Muscle of arm (tissue), 1 donor: ENCODE measurements at regions not wholly inside any gene's neighbourhood (a gene's known extent, or its start where the extent isn't known, plus 50 kb on each side); places are given as distances from the start of the nearest gene placed in this dataset.
"Not testable (repeated sequence)": the region's sequence is repeated elsewhere in the genome, so short reads cannot be mapped to it uniquely, and the experiment has no call there.

Experiments
- DNase-seq: peaks from one replicate; pipeline ENCODE4 v3.0.0-alpha.2; 2013

DNA sequence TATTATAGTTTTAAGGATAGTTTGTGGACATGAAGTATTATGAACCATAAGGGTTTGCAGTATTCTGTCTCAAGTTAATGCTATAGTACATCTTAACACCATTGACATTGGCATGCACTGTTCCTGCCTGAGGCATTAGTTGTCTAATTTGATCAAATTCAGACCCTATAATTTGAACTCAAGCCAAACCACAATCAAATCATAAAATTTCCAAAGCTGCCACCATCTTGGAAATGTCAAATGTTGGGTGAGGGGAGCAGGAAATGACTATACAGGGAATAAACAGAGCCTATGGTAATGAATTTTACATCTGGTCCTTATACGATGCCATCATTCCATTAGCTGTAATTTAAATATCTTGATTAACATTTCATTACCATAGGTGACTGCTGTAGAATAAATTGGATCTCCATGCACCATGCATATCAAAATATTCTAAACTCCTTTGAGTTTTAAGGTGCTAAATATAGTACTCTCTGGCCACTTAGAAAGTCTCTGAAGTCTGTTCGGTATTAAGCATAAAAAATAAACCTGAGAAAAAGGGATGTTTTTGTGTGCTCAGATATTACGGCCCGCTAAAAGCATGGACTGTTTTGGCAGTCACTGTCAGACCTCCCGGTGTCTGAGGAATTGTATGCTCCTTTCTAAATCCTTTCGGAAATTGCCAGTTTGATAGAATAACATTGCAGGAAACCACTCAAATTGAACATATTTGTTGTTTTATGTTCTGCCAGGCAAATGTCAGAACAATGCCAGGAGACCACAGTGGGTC, 257.7 kb downstream of the SPRY2 start:
- DNase-seq, result peak; percentile 45

DNA sequence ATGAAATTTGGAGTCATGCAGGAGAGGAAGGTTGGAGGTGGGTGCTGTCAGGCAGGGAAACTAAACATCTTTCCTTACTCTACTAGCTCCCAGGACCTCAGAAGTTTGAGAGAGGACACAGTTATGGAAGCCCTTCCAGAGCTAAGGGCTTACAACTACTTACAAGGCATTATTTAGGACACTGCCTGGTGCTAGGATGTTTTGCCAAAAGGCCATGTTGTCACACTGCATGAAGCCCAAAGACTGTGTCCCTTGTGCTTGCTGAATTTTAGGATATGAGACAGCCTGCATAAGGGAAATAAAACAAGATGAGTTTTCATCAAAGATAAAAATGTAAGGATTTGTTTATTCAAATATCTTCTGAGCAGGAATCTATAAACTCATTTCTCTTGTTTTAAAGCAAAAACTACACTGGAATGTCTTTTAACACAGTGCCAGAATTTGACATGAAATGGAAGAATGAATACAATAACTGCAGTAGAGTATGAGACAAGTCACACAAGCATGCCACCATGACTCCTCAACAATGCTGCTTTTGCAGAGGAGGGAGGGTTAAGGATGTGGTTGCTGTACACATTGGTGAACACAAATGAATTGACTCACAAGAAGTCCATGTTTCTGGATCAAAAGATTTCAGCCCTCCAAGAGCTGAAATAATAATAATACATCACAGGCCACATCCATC, 258.4 kb downstream of the SPRY2 start:
- DNase-seq, result no peak

DNA sequence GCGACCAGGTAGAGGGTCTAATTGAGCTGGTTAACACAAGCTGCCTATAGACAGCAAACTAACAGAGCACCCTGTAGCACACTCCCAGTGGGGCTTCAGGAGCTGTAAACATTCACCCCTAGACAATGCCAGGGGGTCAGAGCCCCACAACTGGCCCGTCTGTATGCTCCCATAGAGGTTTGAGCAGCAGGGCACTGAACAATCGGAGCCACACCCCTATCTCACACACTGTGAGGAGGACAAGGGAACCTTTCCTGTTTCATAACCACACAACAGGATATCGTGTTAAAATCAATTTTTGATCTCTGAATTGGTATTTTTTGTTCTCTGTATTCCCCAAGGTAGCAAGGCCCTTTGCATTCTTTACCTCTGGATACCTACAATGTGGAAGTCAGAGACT, 266.1 kb downstream of the SPRY2 start:
- no peak for DNase-seq

DNA sequence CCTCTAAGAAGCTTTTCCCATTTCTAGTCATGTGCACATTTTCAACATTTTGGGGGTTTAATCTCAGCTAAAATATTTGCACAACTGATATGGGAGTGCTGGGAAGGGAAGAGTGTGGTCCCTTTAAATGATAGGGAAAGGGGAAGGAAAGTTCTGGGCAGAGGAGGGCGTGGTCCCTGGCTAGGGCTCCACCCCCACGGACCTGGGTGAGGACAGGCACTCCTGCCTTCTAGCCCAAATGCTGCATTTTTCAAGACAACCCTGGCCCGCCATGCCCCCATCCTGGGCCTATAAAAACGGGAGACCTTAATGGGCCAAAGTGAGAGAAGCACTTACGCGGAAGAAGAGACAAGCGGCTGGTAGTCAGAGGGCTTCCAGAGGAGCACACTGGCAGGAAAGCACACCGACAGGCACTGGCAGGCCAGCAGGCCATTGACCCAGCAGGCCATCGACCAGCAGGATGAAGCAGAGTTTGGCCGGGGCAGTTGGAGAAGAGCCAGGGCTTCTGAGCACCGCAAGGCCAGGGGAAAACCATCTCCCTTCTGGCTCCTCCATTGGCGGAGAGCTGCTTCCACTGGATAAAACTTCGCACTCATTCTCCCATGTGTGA, 266.7 kb downstream of the SPRY2 start:
- DNase-seq, result no peak

DNA sequence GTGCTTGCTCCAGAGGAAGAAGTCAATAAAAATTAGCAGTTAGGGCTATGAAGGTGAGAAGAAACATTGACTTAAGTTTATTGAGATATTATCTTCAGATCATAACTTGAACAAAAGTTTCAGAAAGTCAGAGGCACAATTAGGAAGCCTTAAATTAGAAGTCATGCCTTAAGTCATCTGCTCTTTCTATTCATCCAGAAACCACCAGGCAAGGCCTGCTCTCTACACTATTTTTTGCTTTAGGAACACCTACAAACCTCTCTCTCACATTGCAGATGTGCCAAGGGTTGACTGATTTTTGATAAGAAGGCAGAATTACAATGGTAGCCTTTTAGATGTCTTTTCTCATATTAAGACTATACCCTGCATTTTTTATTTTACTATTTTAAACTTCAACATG, 268.7 kb downstream of the SPRY2 start:
- DNase-seq, result no peak

DNA sequence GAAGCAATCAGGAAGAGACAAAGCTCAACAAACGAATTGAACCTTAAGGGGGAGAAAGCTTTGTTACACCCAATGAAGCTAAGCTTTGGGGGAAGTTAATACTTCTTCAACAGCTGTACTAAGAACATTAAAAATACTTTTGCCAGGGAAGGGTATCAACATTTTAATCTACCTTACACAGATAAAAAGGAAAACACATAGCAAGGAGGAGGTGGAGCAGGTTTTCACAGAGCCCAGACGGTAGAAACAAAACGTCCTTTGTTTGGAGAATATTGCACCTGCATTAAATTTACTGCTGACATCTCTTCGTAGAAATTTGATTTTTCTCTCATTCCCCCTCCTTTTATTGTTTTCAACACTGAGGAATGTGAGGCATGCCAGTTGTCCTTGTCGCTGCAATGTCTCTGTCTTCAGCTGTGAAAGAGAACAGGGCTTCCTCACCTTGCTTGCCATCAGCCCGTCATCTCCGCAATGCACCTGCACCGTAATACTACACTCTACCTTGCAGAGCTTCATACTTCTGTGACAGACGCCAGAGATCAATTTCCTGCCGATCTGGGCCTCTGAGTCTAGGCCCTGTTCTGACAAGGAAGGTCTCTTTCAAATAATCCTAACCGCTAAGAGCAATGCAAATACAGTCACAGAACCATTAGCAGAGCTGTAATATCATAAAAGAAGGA, 270.8 kb downstream of the SPRY2 start:
- no peak for DNase-seq

DNA sequence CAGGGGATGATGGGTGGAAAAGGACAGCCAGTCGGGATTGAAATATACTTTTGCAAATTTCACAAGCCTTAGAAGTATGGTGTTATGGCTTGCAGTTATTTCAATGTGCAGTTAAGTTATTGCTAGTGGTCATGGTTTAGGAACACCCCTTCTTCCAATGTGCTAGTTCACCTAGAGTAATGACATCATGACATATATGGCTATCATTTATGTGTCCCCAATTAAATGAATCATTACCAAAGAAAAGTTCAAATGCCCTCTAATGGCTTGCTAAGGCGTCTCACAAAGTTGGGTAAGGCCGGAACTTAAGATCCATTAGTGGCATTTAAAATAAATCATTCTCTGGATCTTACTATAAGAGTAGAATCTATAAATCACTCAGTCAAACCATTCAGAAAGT, 271.6 kb downstream of the SPRY2 start:
- no peak for DNase-seq

DNA sequence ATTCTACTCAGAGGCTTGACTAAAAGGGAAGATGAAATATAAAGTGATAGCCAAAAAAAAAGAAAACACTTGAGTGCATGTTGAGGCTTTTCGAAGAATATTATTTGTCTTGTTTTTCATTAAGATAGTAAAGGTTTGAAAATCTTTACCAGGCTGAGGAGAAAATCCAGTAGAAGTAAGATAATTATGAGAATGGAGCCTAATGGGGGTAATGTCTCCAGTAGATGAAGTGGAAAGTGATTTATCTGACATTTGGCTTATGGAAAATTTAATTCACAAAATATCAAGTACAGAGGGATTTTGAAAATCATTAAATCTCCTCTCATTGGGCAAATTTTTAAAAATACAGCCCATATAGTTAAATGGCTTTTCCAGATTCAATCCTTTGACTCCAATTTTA, 274.9 kb downstream of the SPRY2 start:
- DNase-seq, result no peak

DNA sequence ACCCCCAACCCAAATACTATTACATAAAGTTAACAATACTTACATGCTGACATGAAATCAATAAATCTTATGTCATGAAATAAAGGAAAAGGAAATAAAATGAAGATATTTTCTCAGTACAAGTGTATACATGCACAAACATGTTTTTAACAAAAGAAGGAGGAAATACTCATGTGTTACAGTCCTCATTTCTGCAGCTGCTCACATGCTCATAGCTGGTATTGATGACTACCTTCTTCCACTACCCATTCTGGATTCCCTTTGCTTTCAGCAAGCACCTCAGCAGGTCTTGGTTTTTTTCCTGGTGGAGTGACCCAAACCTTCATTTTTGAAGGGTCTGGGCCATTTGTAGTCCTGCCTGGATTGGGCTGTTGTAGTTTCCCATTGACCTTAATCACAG, 278.5 kb downstream of the SPRY2 start:
- not testable (repeated sequence) for DNase-seq

DNA sequence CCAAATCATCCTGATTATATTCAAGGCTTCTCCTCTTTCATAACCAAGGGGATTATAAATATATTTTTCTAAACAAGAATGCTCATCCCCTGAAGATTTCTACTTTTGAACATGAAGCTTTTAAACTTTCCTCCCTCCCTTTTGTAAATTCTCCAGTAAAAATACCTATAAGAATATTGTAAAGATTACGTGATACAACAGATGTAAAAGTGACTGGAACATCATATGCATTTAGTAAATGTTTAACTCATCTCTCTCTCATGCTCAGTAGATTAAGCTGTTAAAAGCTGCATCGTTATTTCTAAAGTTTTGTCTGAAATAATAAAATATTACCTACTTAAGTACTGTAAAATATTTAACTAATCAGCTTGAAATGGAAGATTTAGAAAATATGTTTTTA, 281.1 kb downstream of the SPRY2 start:
- no peak for DNase-seq

DNA sequence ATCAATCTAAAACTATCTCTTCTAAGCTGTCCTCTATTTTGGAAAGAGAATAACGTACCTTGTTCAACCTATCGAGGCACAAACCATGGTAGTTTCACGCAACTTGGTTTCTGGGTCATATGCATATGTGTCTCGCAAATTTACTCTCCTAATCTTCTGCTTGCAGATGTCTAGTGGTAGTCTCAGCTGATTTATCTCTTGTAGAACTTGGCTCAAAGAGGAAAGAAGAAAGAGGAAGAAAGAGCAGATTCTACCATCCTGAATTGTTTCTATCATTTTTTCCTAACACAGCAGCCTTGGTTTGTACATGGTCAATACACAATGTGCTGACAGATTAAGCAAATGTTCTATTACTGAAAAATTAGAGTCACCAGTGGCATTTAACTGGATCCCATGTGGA, 282.3 kb downstream of the SPRY2 start:
- no peak for DNase-seq

DNA sequence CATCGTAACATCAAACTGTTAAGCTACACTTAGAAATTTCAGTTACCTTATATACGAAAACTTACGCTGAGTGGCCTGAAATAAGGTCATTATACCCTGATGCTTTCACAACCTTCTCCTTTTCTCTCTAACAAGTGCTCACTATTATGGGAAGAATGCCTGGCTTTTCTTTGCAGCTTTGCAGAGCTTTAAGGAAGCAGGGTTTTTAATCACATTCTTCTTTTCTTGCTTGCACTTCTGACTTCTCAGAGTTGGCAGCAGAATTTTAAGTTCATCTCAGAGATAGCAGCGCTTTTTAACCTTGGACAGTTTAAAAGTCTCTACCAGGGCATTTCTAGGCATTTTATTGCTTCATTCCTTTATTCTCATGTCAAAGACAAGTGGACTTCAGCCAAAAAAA, 285.1 kb downstream of the SPRY2 start:
- no peak for DNase-seq

DNA sequence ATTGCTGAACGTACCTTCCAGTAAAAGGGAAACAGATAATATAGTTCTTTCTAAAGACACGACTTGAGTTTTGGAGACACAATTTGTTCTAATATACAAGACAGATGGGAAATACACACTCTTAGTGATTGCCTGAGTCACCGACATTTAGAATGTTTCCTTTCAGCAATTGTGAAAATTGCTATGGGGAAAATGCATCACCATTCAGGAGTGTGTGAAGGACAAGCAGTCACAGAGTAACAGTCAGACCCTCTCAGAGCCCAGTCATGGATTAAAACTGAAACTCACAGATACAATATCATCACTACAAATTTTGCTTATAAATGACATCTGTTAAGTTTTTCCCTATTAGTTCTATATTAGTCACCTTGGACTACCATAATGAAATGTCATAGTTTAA, 286.1 kb downstream of the SPRY2 start:
- DNase-seq, result no peak

DNA sequence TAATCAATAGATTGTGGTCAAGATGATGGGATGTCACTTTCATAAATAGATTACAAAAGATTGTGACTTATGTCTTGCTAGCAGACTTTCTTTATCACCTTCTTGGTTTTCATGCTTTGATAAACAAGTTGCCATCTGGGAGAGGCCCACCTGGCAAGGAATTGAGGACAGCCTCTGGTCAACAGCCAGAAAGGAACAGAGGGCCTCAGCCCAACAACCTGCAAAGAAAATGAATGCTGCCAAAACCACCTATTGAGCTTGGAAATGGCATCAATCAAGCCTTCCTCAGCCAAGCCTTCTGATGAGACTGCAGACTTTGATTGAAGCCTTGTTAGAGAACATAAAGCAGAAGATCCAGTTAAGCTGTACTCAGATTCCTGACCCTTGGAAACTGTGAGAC, 288.6 kb downstream of the SPRY2 start:
- no peak for DNase-seq

DNA sequence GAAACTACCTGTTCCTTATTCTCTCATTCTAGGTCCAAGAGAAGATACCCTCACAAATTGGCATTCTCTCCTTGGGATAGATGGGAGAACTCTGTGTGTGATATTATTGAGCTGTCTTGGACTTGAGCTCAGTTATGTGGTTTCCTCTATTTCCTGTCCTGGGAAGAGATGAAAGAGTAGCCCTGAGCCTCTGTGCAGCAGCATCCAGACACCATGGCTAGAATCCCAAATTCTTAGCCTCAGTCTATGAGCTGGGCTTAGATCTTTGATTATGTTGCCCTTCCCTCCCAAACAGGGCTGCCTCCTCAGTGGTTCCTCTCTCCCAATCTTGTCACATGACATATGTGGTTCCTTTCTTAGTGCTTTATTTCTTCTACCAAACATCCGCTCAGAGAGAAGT, 290.7 kb downstream of the SPRY2 start:
- DNase-seq, result no peak

DNA sequence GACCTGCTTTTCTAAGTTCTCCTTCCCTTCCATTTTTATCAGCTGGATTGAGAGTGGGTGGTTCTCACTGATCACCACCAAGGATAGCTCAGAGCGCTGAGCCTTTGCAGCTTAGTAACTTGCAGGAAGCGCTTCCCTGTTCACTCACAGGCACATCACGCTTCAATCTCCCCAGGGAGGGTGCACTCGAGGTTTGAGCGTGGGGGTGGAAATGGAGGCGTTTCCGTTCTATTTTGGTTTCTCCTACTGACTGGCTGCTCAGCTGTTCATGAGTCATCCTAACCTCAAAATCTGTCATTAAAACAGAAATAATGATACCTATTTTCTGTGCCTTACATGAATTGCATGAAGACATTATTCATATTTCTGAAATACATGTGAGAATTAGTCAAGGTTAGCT, 292.1 kb downstream of the SPRY2 start:
- peak; percentile 76 for DNase-seq

DNA sequence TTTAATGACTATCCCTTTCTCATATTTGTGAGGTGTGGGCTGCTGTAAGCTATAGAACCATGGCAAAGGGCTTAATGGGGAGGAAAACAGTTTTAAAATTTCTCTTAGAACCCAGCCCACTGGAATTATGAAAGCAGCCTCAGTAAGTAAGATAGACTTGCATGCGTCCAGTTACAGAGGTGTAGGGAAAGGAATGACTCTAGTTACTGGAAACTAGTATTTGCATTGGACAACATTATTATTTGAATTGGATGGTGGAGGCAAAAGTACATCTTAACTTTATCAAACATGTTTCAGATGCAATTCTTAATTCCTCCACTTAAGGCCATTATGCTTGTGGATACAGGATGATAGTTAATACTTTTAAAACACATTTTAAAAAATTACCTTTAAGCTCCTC, 292.9 kb downstream of the SPRY2 start:
- no peak for DNase-seq

DNA sequence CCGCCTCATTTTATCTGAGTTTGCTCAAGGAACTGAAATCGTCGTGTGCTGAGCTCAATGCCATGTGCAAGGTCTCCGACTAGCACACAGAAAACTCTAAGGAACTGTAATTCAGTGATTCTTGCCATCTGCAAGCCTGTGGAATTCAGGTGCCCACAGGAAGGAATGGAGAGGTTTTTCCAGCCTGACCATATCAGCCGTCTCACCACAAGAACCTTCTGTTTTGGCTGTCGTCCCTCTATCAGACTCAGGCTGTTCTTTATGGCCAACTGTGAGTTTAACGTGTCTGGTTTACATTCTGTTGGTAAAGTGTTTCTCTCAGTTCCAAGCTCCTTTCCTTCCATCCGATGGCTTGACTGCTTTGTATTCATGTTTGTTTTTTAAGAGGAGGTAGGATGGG, 293.5 kb downstream of the SPRY2 start:
- no peak for DNase-seq

DNA sequence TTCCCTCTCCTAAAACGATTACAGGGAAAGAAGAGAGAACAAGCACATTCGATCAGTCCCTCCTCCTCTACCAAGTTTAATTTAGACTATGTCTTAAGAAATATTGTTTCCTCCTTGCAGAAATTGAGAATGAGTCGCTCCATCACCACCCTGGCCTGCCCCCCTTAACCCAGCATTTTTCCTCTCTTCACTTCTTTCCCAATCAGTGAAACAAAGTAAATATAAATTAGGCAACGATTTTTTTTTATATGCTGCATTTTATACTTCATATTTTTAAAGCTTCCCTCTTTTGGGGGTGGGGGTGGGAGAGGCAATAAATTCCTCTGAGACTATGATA, 300.0 kb downstream of the SPRY2 start:
- no peak for DNase-seq

DNA sequence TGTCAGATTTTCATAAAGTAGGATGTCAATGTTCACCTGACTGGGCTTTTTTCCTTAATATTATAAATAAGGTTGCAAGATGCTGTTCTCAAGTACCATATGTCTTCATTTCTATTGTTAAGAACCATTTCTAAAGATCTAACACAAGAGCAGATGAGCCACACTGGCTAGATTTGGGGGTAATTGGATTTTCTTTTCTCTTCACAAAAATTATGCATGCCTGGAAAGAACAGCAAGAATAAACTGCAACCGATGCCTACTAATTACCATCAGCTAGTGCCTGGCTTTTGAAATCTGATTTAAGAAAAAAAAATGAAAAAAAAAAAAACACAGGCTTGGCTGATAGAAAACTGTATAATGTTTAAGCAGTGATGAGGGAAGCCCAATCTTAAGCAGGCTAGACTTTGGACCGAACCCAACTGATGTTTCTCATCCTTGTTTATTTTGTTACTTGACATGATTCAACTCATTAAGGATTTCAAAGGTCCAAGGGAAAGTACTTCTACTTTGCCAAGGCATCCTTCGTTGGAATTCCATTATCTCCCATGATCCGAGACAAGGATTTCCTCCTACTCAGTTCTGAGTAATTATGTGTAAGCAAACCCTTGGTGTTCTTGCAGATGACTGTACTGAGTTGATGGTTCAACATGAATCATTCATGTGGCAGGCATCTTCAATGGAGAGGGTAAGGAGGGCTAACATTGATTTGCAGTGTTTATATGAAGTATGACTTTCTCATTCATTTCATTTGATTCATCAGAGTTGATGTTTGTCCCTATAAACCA, 300.5 kb downstream of the SPRY2 start:
- no peak for DNase-seq

DNA sequence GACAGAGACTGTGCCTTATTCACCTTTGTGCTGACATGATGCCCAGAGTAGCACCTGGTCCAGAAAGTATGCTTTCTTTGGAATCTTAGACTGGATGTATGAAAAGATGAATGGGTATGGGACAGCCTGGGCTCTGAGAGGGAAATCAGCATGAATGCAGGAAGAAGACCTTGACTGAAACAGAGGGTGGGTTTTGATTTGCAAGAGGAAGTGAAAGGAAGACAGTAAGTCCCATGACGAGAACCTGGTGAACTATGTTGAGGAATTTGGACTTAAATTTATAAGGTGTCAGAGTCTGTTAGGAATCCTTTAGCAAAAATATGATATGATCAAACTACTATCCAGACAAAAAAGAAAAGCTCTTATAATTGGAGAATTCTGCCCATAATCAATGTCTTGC, 301.9 kb downstream of the SPRY2 start:
- DNase-seq, result no peak

DNA sequence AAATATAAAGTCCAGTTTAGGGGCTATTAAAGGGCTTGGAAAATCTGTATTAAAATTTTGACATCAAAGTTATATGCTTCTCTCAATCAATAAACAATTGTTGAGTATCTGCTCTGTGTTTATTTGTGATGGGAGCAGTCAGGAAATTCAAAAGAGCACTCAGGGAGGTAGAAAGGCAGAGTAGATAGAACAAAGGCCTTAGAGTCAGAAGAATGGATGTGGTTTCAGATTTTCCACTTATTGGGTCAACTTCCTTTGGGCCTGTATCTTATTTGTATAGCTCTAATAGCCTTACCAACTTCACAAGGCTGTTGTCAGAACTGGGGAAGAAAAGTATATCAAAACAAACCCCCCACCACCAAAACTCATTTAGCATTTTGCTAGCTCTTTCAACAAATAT, 302.6 kb downstream of the SPRY2 start:
- no peak for DNase-seq
